ENCODE measurements at regions not wholly inside any gene's neighbourhood (a gene's known extent, or its start where the extent isn't known, plus 50 kb on each side); places are given as distances from the start of the nearest gene placed in this dataset.
"Not testable (repeated sequence)": the region's sequence is repeated elsewhere in the genome, so short reads cannot be mapped to it uniquely, and the experiment has no call there.

DNA sequence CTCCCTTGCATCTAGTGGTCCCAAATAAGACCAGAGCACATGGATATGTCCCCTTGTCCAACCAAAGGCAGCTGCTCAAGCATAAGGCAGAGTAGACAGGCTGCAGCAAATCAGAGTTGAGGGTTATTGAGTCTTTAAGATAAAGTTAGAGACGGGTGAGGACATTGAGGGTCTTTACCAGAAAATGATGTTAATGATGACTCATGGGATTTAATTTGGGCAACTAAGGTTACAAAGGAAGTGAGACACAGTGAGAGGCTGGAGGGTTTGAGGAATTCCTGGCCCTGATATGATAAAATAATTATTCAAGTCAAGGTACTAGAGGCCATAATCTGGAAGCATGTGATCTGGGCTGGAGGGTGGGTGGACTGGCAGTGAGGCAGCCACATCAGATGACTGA, 133.6 kb downstream of the ALDH8A1 start:
- TF ChIP-seq, protein P1, sequence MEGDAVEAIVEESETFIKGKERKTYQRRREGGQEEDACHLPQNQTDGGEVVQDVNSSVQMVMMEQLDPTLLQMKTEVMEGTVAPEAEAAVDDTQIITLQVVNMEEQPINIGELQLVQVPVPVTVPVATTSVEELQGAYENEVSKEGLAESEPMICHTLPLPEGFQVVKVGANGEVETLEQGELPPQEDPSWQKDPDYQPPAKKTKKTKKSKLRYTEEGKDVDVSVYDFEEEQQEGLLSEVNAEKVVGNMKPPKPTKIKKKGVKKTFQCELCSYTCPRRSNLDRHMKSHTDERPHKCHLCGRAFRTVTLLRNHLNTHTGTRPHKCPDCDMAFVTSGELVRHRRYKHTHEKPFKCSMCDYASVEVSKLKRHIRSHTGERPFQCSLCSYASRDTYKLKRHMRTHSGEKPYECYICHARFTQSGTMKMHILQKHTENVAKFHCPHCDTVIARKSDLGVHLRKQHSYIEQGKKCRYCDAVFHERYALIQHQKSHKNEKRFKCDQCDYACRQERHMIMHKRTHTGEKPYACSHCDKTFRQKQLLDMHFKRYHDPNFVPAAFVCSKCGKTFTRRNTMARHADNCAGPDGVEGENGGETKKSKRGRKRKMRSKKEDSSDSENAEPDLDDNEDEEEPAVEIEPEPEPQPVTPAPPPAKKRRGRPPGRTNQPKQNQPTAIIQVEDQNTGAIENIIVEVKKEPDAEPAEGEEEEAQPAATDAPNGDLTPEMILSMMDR (IDR thresholded peaks at IDR 0.05; ENCODE audit: low read depth, low read length), result no peak

DNA sequence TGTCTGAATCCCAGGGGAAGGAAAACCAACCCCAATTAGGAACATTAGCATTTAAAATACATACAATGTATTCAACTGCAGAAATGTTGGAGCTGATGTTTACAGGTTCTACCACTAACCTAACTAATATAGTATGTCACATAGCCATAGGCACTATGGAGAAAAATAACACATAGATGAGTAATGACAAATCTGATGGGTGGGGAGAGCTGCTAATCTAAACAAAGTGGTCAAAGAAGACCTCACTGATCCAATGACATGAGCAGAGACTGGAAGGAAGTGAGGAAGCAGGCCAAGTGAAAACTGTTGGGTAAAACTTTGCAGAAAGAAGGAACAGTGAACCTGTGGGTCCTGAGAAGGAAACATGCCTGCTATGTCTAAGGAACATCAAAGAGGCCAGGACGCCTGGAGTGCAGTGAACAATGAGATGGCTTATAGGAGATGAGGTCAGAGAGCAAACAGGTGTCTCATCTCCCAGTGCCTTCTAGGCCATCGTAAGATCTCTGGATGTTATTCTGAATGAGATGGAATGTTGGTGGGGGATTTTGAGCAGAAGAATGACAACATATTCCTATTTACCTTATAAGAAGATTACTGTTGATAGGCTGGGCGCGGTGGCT, 135.7 kb downstream of the ALDH8A1 start:
- TF ChIP-seq, protein P1 (IDR thresholded peaks at IDR 0.05; ENCODE audit: low read depth, low read length), result no peak

More for the DNA sequence above, 133.6 kb downstream of the ALDH8A1 start:
- H3K4me3 ChIP-seq (ENCODE audit: low read depth, low read length), result no peak overlapping the region

DNA sequence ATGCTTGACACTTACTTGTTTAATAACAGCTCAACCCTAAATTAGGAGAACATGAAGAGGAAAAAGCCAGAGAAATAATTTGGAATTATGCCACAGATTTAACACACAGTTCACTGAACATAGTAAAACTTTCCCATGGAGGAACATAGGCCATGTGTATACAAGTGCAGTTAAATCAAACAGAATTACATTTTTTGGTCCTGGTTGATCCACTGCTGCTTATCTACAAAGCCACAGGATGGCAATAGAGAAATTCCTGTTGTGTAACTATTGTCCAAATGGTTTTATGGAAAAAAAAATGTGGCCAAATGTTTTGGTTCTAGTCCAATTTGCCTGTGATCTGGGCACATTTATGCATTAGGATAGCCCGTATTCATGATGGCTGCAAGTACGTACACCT, 136.8 kb downstream of the ALDH8A1 start:
- H3K4me3 ChIP-seq (ENCODE audit: low read depth, low read length), result no peak overlapping the region
- TF ChIP-seq, protein P1 (IDR thresholded peaks at IDR 0.05; ENCODE audit: low read depth, low read length), result no peak

More for the DNA sequence above, 135.7 kb downstream of the ALDH8A1 start:
- no peak overlapping the region for H3K4me3 ChIP-seq (ENCODE audit: low read depth, low read length)

DNA sequence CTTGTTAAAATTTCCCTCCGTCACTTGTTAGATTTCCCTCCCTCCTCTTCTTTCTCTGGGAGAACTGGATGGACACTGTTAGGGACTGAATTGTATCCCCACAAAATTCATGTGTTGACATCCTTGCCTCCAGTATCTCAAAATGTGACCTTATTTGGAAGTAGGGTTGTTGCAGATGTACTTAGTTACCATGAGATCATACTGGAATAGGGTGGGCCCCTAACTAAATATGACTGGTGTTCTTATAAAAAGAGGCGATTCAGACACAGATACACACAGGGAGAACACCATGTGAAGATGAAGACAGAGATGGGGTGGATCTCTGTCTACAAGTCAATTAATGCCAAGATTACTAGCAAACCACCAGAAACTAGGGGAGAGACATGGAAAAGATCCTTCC, 139.5 kb downstream of the ALDH8A1 start:
- TF ChIP-seq, protein P1 (IDR thresholded peaks at IDR 0.05; ENCODE audit: low read depth, low read length), result no peak
- H3K4me3 ChIP-seq (ENCODE audit: low read depth, low read length), result no peak overlapping the region

DNA sequence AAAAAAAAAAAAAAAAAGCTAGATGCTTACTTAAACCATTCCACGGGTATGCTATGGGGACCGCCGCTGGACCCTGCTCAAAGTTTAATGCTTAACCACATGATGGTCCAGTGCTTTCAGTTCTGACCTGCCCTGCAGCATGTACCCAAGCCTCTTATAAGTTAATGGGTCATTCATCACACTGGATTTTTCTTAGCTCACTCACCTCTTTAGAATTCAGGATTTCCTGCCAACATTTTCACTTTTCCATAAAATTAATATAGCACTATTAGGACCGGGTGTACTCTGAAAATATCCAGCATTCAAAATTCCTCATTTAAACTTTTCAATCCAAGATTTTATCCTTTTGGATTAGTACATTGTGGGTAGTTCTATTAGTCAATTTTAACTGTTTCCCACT, 140.8 kb downstream of the ALDH8A1 start:
- TF ChIP-seq, protein P1 (IDR thresholded peaks at IDR 0.05; ENCODE audit: low read depth, low read length), result no peak
- H3K4me3 ChIP-seq (ENCODE audit: low read depth, low read length), result no peak overlapping the region

DNA sequence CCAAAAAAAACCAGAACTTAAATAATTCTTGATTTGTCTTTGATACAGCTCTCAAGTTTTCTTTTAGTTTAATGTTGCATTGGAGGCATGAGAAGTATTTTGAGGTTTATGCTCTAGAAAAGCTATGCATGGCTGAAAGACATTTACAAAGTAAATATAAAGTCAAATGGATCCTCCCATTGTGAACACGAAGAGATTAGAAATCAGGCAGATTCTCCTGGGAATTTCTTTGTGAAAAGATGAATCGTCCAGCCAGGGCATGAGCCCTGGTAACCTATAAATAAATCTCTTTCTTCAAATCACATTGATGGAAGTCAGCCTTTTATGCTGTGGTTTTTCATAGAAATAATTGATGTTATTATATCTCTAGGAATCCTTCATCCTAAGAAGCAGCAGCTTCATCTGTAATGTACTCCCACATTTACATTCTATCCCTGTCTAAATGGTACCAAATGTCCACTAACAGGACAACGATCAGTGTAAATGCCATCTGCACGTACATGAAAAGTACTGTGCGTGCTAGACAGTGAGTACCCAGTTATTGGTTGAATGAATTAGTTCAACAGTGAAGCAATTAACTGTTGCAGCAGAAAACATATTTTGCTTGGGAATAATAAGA, 143.6 kb downstream of the ALDH8A1 start:
- TF ChIP-seq, protein P1 (IDR thresholded peaks at IDR 0.05; ENCODE audit: low read depth, low read length), result no peak
- H3K4me3 ChIP-seq (ENCODE audit: low read depth, low read length), result no peak overlapping the region

DNA sequence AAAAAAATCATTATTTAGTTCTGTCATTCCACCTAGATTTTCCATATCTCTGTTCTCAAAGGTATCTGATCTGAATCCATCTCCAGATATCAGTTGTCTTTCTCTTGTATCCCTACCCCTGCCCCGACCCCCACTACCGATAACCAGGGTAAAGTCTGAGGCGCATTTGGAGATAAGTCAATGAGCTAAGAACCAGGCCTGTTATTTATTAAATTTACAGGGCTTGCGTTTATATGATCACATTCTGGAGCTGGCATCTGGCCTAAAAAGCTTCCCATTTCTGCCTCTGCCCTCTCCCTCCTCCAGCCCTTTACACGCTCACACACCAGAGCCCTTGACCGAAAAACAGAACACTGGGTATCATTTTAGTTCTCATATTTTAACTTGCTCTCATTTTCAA, 144.7 kb downstream of the ALDH8A1 start:
- TF ChIP-seq, protein P1 (IDR thresholded peaks at IDR 0.05; ENCODE audit: low read depth, low read length), result no peak
- H3K4me3 ChIP-seq (ENCODE audit: low read depth, low read length), result no peak overlapping the region

DNA sequence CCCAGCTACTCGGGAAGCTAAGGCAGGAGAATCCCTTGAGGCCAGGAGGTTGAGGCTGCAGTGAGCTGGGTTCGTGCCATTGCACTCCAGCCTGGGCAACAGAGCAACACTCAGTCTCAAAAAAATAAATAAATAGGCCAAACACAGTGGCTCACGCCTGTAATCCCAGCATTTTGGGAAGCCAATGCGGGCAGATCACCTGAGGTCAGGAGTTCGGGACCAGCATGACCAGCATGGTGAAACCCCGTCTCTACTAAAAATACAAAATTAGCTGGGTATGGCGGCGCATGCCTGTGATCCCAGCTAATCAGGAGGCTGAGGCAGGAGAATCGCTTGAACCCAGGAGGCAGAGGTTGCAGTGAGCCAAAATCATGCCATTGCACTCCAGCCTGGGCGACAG, 145.6 kb downstream of the ALDH8A1 start:
- H3K4me3 ChIP-seq (ENCODE audit: low read depth, low read length), result not testable (repeated sequence)
